AG08396 (cell line): ENCODE measurements at regions not wholly inside any gene's neighbourhood (a gene's known extent, or its start where the extent isn't known, plus 50 kb on each side); places are given as distances from the start of the nearest gene placed in this dataset.

Experiments
- DNase-seq: peaks from one replicate; pipeline ENCODE4 v3.0.0; 2012; ENCODE audit warnings: low spot score, mixed read lengths

GRCh38 chr20:39216195-39216594, 254.1 kb downstream of the DHX35 start:
- no peak for DNase-seq

- no peak for DNase-seq
Observed at GRCh38 chr20:39214828-39215227, 252.7 kb downstream of the DHX35 start.

- DNase-seq: no peak
Observed at GRCh38 chr20:39213476-39214145, 251.5 kb downstream of the DHX35 start.

GRCh38 chr20:39211060-39211748, 249.1 kb downstream of the DHX35 start:
- DNase-seq: no peak

GRCh38 chr20:39210341-39211036, 248.3 kb downstream of the DHX35 start:
- no peak for DNase-seq

- DNase-seq: no peak
Observed at GRCh38 chr20:39206899-39207564, 244.9 kb downstream of the DHX35 start.

- DNase-seq: no peak
Observed at GRCh38 chr20:39195582-39196021, 233.5 kb downstream of the DHX35 start.

- peak; percentile 8 for DNase-seq
Observed at GRCh38 chr20:39190666-39191570, 228.8 kb downstream of the DHX35 start.

- no peak for DNase-seq
Observed at GRCh38 chr20:39188266-39188765, 226.2 kb downstream of the DHX35 start.

- no peak for DNase-seq
Observed at GRCh38 chr20:39181490-39181889, 219.3 kb downstream of the DHX35 start.

- no peak for DNase-seq
Observed at GRCh38 chr20:39176457-39176856, 214.3 kb downstream of the DHX35 start.

- DNase-seq: no peak
Observed at GRCh38 chr20:39170896-39171463, 208.8 kb downstream of the DHX35 start.

- no peak for DNase-seq
Observed at GRCh38 chr20:39165099-39165498, 203.0 kb downstream of the DHX35 start.

GRCh38 chr20:39164642-39165041, 202.5 kb downstream of the DHX35 start:
- no peak for DNase-seq

- no peak for DNase-seq
Observed at GRCh38 chr20:39163993-39164392, 201.8 kb downstream of the DHX35 start.

- no peak for DNase-seq
Observed at GRCh38 chr20:39161900-39162299, 199.8 kb downstream of the DHX35 start.

GRCh38 chr20:39155971-39156370, 193.8 kb downstream of the DHX35 start:
- DNase-seq: no peak

GRCh38 chr20:39152742-39153141, 190.6 kb downstream of the DHX35 start:
- DNase-seq: no peak

- DNase-seq: no peak
Observed at GRCh38 chr20:39152126-39152525, 190.0 kb downstream of the DHX35 start.

GRCh38 chr20:39150501-39150900, 188.4 kb downstream of the DHX35 start:
- no peak for DNase-seq

GRCh38 chr20:39146394-39146793, 184.2 kb downstream of the DHX35 start:
- DNase-seq: no peak
